GM19468 (cell line): ENCODE measurements at regions not wholly inside any gene's neighbourhood (a gene's known extent, or its start where the extent isn't known, plus 50 kb on each side); places are given as distances from the start of the nearest gene placed in this dataset.
"Not testable (repeated sequence)": the region's sequence is repeated elsewhere in the genome, so short reads cannot be mapped to it uniquely, and the experiment has no call there.

Experiments used
- ATAC-seq: cut with Tn5 transposase; IDR thresholded peaks from one replicate; pipeline ENCODE4 v1.9.1; 2021; ENCODE audit warnings: mild to moderate bottlenecking, moderate library complexity, moderate number of reproducible peaks; ENCODE audit not compliant: unreplicated experiment; ENCODE audit errors: extremely low read depth

GRCh38 chr2:111382507-111382906 lies 261.8 kb downstream of the BCL2L11 start:
- not testable (repeated sequence) for ATAC-seq

- not testable (repeated sequence) for ATAC-seq
Observed at GRCh38 chr2:111383311-111383710, 262.6 kb downstream of the BCL2L11 start.

- not testable (repeated sequence) for ATAC-seq
Observed at GRCh38 chr2:111385226-111385957, 264.7 kb downstream of the BCL2L11 start.

- not testable (repeated sequence) for ATAC-seq
Observed at GRCh38 chr2:111390605-111391004, 269.9 kb downstream of the BCL2L11 start.

- ATAC-seq = not testable (repeated sequence)
Observed at GRCh38 chr2:111395350-111396128, 274.8 kb downstream of the BCL2L11 start.

- ATAC-seq = not testable (repeated sequence)
Observed at GRCh38 chr2:111400598-111401253, 280.0 kb downstream of the BCL2L11 start.

- ATAC-seq = not testable (repeated sequence)
Observed at GRCh38 chr2:111401270-111402140, 280.8 kb downstream of the BCL2L11 start.

- not testable (repeated sequence) for ATAC-seq
Observed at GRCh38 chr2:111402450-111402849, 281.7 kb downstream of the BCL2L11 start.

- not testable (repeated sequence) for ATAC-seq
Observed at GRCh38 chr2:111403287-111403686, 282.6 kb downstream of the BCL2L11 start.

- ATAC-seq = not testable (repeated sequence)
Observed at GRCh38 chr2:111406616-111407015, 285.9 kb downstream of the BCL2L11 start.

GRCh38 chr2:111407632-111408194 lies 287.0 kb downstream of the BCL2L11 start:
- not testable (repeated sequence) for ATAC-seq

GRCh38 chr2:111410868-111411406 lies 290.2 kb downstream of the BCL2L11 start:
- ATAC-seq = not testable (repeated sequence)

- not testable (repeated sequence) for ATAC-seq
Observed at GRCh38 chr2:111411867-111412681, 291.4 kb downstream of the BCL2L11 start.

GRCh38 chr2:111412841-111413650 lies 292.3 kb downstream of the BCL2L11 start:
- not testable (repeated sequence) for ATAC-seq

- ATAC-seq = not testable (repeated sequence)
Observed at GRCh38 chr2:111413950-111414349, 293.2 kb downstream of the BCL2L11 start.

- ATAC-seq = not testable (repeated sequence)
Observed at GRCh38 chr2:111415765-111416743, 295.3 kb downstream of the BCL2L11 start.
